H1 (cell line): ENCODE measurements at regions not wholly inside any gene's neighbourhood (a gene's known extent, or its start where the extent isn't known, plus 50 kb on each side); places are given as distances from the start of the nearest gene placed in this dataset.

Source experiments
- CTCF ChIA-PET: fragments of 300-600 bp; sonication (Branson Sonifier 250); formaldehyde crosslinking; loops from one replicate; lab custom pipeline; 2021; ENCODE audit not compliant: partially characterized antibody; lab: Charles Lee
- POLR2A ChIA-PET: fragments of 300-600 bp; sonication (Branson Sonifier 250); formaldehyde crosslinking; loops from one replicate; lab custom pipeline; 2021; ENCODE audit warnings: inconsistent platforms; ENCODE audit not compliant: partially characterized antibody; lab: Charles Lee
- DNase-seq, 2 experiments: peaks; one replicate each; pipeline versions ENCODE4 v3.0.0 to v3.0.0-alpha.2; 2010 to 2022; ENCODE audit warnings: low spot score in 2 of 2, low read depth in 1 of 2, mixed read lengths in 1 of 2
- FAIRE-seq: peaks from 2 replicates; lab custom pipeline; 2011; peaks lifted over from hg19 to GRCh38; lab: Jason Lieb, UNC
- H2AFZ ChIP-seq: 2 replicates; pipeline ENCODE4 v1.8.1; 2012; ENCODE audit warnings: low read length, inconsistent platforms
- H2AK5ac ChIP-seq: 2 replicates; pipeline ENCODE4 v1.6.1; 2013; ENCODE audit warnings: low read depth, low read length
- H2BK120ac ChIP-seq: replicated peaks from 2 replicates; pipeline ENCODE3; 2013; ENCODE audit warnings: low read depth, low read length, inconsistent platforms
- H2BK12ac ChIP-seq: 2 replicates; pipeline ENCODE4 v1.6.1; 2013; ENCODE audit warnings: low read depth, low read length
- H2BK15ac ChIP-seq: 2 replicates; pipeline ENCODE4 v1.6.1; 2013; ENCODE audit warnings: low read length
- H2BK20ac ChIP-seq: 2 replicates; pipeline ENCODE4 v1.6.1; 2013; ENCODE audit warnings: low read length
- H2BK5ac ChIP-seq: 2 replicates; pipeline ENCODE4 v1.6.1; 2013; ENCODE audit warnings: low read depth, low read length
- H3K14ac ChIP-seq: 2 replicates; pipeline ENCODE4 v1.6.1; 2013; ENCODE audit warnings: inconsistent platforms; ENCODE audit not compliant: insufficient read length
- H3K18ac ChIP-seq: 2 replicates; pipeline ENCODE4 v1.6.1; 2013; ENCODE audit warnings: low read length; ENCODE audit errors: extremely low read depth
- H3K23ac ChIP-seq: 2 replicates; pipeline ENCODE4 v1.6.1; 2013; ENCODE audit warnings: inconsistent platforms; ENCODE audit not compliant: insufficient read length
- H3K23me2 ChIP-seq: 2 replicates; pipeline ENCODE4 v1.6.1; 2013; ENCODE audit warnings: low read depth, low read length
- H3K27ac ChIP-seq: 2 replicates; pipeline ENCODE4 v1.6.1; 2011; ENCODE audit warnings: low read depth, low read length, inconsistent platforms
- H3K27me3 ChIP-seq, 4 experiments: replicated peaks in 1 of 4; 1 replicate in 1 of 4; 2 replicates in 3 of 4; pipeline versions ENCODE4 v1.6.1 to v1.8.1; 2011 to 2013; ENCODE audit warnings: low read length in 3 of 4, mild to moderate bottlenecking in 3 of 4, inconsistent platforms in 2 of 4, mixed read lengths in 2 of 4, moderate library complexity in 1 of 4; ENCODE audit not compliant: control insufficient read depth in 3 of 4, insufficient read depth in 3 of 4; ENCODE audit errors: extremely low read depth in 1 of 4
- H3K36me3 ChIP-seq, 4 experiments: 2 replicates each; pipeline versions ENCODE4 v1.6.1 to v1.8.1; 2011 to 2013; ENCODE audit warnings: mild to moderate bottlenecking in 4 of 4, low read length in 3 of 4, moderate library complexity in 2 of 4, control low read depth in 1 of 4, inconsistent platforms in 1 of 4; ENCODE audit not compliant: insufficient read depth in 4 of 4, control insufficient read depth in 2 of 4
- H3K4ac ChIP-seq: replicated peaks from 2 replicates; pipeline ENCODE3; 2013; ENCODE audit warnings: low read length, low read depth, mixed read lengths, inconsistent platforms; ENCODE audit not compliant: insufficient read length
- H3K4me1 ChIP-seq, 4 experiments: replicated peaks in 1 of 4; 1 replicate in 1 of 4; 2 replicates in 3 of 4; pipeline versions ENCODE4 v1.6.1 to v1.8.1; 2011 to 2013; ENCODE audit warnings: low read length in 3 of 4, inconsistent platforms in 2 of 4, mixed read lengths in 1 of 4; ENCODE audit not compliant: insufficient read depth in 4 of 4, control insufficient read depth in 3 of 4
- H3K4me2 ChIP-seq, 2 experiments: 2 replicates each; pipeline versions ENCODE4 v1.6.1 to v1.8.1; 2011 to 2013; ENCODE audit warnings: low read depth in 2 of 2, low read length in 2 of 2, control low read depth in 1 of 2, inconsistent platforms in 1 of 2, mild to moderate bottlenecking in 1 of 2; ENCODE audit not compliant: insufficient read depth in 1 of 2
- H3K4me3 ChIP-seq, 4 experiments: fragments of 200-600, 300-600 bp in 1 of 4; sonication (generic), shearing (Covaris generic), sonication (Bioruptor Twin) in 1 of 4; 2 replicates each; pipeline versions ENCODE4 v1.5.1 to v1.8.1; 2011 to 2016; ENCODE audit warnings: low read length in 4 of 4, low read depth in 3 of 4, control low read depth in 2 of 4, inconsistent platforms in 2 of 4, mild to moderate bottlenecking in 2 of 4, mixed read lengths in 1 of 4, moderate library complexity in 1 of 4; ENCODE audit not compliant: insufficient read depth in 2 of 4; ENCODE audit errors: extremely low read depth in 1 of 4
- H3K56ac ChIP-seq: replicated peaks from 2 replicates; pipeline ENCODE3; 2013; ENCODE audit warnings: low read depth, mild to moderate bottlenecking, mixed read lengths, low read length, inconsistent platforms; ENCODE audit not compliant: insufficient read length
- H3K79me1 ChIP-seq: 2 replicates; pipeline ENCODE4 v1.6.1; 2013; ENCODE audit warnings: low read depth, low read length, control low read depth
- H3K79me2 ChIP-seq, 2 experiments: 2 replicates each; pipeline versions ENCODE4 v1.6.1 to v1.8.1; 2012 to 2013; ENCODE audit warnings: low read length in 2 of 2, mild to moderate bottlenecking in 2 of 2, inconsistent platforms in 1 of 2; ENCODE audit not compliant: insufficient read depth in 2 of 2, control insufficient read depth in 1 of 2
- H3K9ac ChIP-seq, 4 experiments: replicated peaks in 1 of 4; 1 replicate in 1 of 4; 2 replicates in 3 of 4; pipeline versions ENCODE4 v1.6.1 to v1.8.1; 2011 to 2013; ENCODE audit warnings: low read depth in 3 of 4, low read length in 3 of 4, control low read depth in 2 of 4, mild to moderate bottlenecking in 2 of 4, moderate library complexity in 2 of 4, inconsistent platforms in 1 of 4; ENCODE audit errors: extremely low read depth in 1 of 4
- H3K9me3 ChIP-seq, 2 experiments: 2 replicates each; pipeline versions ENCODE4 v1.6.1 to v1.8.1; 2012 to 2013; ENCODE audit warnings: mild to moderate bottlenecking in 2 of 2, moderate library complexity in 2 of 2, control low read depth in 1 of 2, inconsistent platforms in 1 of 2, low read depth in 1 of 2, low read length in 1 of 2, mixed read lengths in 1 of 2; ENCODE audit not compliant: insufficient read depth in 2 of 2
- H4K20me1 ChIP-seq, 2 experiments: replicated peaks in 1 of 2; 2 replicates each; pipeline versions ENCODE3 to v1.8.1; 2011 to 2013; ENCODE audit warnings: inconsistent platforms in 2 of 2, low read length in 2 of 2, mild to moderate bottlenecking in 1 of 2; ENCODE audit not compliant: insufficient read depth in 2 of 2, control insufficient read depth in 1 of 2
- H4K5ac ChIP-seq: 2 replicates; pipeline ENCODE4 v1.6.1; 2013; ENCODE audit warnings: low read length, low read depth, mixed read lengths, inconsistent platforms; ENCODE audit not compliant: insufficient read length
- H4K8ac ChIP-seq: 2 replicates; pipeline ENCODE4 v1.8.0; 2013; ENCODE audit warnings: mild to moderate bottlenecking, moderate library complexity, low read length, inconsistent platforms; ENCODE audit not compliant: insufficient read depth; ENCODE audit errors: extremely low read depth
- H4K91ac ChIP-seq: replicated peaks from 2 replicates; pipeline ENCODE3; 2013; ENCODE audit warnings: low read length, mixed read lengths, inconsistent platforms; ENCODE audit not compliant: insufficient read length
- FOSL1 ChIP-seq: IDR thresholded peaks from 2 replicates; pipeline ENCODE4 v1.6.1; 2011; ENCODE audit warnings: mild to moderate bottlenecking, low read depth, low read length, moderate library complexity; ENCODE audit not compliant: insufficient read depth
- JUN ChIP-seq: IDR thresholded peaks from 2 replicates; pipeline ENCODE4 v1.6.1; 2011; ENCODE audit warnings: low read depth, mild to moderate bottlenecking, improper control_type of control experiment, low read length
- SAP30 ChIP-seq: fragments of 300-600 bp; sonication (generic); IDR thresholded peaks from 2 replicates; pipeline ENCODE4 v1.7.1; 2012; ENCODE audit warnings: low read length, moderate library complexity, mild to moderate bottlenecking, inconsistent platforms; ENCODE audit not compliant: insufficient read depth, insufficient replicate concordance
- SP2 ChIP-seq: IDR thresholded peaks from 2 replicates; pipeline ENCODE4 v1.6.1; 2012; ENCODE audit warnings: mild to moderate bottlenecking, low read length, inconsistent platforms
- SUZ12 ChIP-seq: fragments of 200-600 bp; sonication (generic); IDR thresholded peaks from 2 replicates; pipeline ENCODE4 v1.6.1; 2012; ENCODE audit warnings: mild to moderate bottlenecking, inconsistent platforms, low read length, moderate library complexity, mixed read lengths
- TEAD4 ChIP-seq: IDR thresholded peaks from 2 replicates; pipeline ENCODE4 v1.6.1; 2012; ENCODE audit warnings: low read depth, low read length, inconsistent platforms, mixed read lengths
- WGBS, 2 experiments: shearing (Covaris generic) in 1 of 2; methylation state at CpG; one replicate each; pipeline versions ENCODE4 v1.1.6 to v1.1.7; 2013 to 2015; ENCODE audit warnings: low lambda C conversion rate in 2 of 2, mixed read lengths in 2 of 2, inconsistent platforms in 1 of 2, low coverage in 1 of 2, missing lambda C conversion rate in 1 of 2; ENCODE audit not compliant: insufficient replicate concordance in 2 of 2, insufficient coverage in 1 of 2, insufficient read length in 1 of 2; ENCODE audit errors: extremely low coverage in 1 of 2, missing lambda C conversion rate in 1 of 2; 5-methylcytosine and 5-hydroxymethylcytosine counted together
- TF ChIP-seq, protein P1 (sequence below): IDR thresholded peaks from 2 replicates; pipeline ENCODE4 v1.6.1; 2011; ENCODE audit warnings: low read length, improper control_type of control experiment

DNA sequence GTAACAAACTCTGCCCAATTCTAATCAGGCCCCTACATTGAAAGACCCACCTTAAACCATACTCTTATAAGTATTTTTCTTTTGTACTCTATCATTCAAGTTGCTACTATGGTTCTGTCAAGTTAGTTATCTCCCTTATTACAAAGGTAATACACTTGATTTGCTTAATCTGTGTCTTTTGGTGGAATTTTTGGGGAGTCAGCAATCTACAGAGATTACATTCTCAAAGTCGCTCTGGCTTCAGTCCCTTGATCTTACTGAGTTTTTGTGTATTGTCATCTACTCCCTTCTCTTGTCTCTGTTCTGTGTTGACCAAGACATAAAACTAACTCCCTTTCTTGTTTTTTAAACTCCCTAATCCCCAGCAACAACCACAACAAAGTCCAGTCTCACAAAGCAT, 353.1 kb downstream of the LRIG3 start:
- H2AFZ ChIP-seq, result no peak overlapping the region
- no peak overlapping the region for H2BK12ac ChIP-seq
- H3K9ac ChIP-seq, result no peak overlapping the region
- peaks cover 0 to 1% of the 10 kb centered on the region in 2 experiments for H4K20me1 ChIP-seq
- H4K8ac ChIP-seq, result no peak overlapping the region
- no peak overlapping the region for H4K91ac ChIP-seq
- H3K56ac ChIP-seq, result no peak overlapping the region
- H3K27me3 ChIP-seq, result peaks cover 0 to 1% (median 0%) of the 10 kb centered on the region in 4 experiments; a peak in 1 of 7 replicates
- no peak overlapping the region for H3K4me3 ChIP-seq
- no peak overlapping the region for H3K4ac ChIP-seq
- no peak overlapping the region for H3K18ac ChIP-seq
- no peak overlapping the region for H2BK20ac ChIP-seq
- no peaks in the 10 kb centered on the region for H3K9me3 ChIP-seq
- H3K27ac ChIP-seq, result no peak overlapping the region
- no peak for DNase-seq
- no peak overlapping the region for H2BK15ac ChIP-seq
- no peak overlapping the region for H3K23ac ChIP-seq
- H3K14ac ChIP-seq, result no peak overlapping the region
- H3K79me1 ChIP-seq, result no peaks in the 10 kb centered on the region
- H2BK120ac ChIP-seq, result no peak overlapping the region
- H4K5ac ChIP-seq, result no peak overlapping the region
- CTCF ChIA-PET, result no interaction called here
- no peak overlapping the region for H2BK5ac ChIP-seq
- WGBS, 2 experiments, result 73% methylated on average over 1 of the region's 1 CpG; no CpG with 5 or more reads in 1 of the 2 experiments
- no peaks in the 10 kb centered on the region for H3K36me3 ChIP-seq
- no peak for TF ChIP-seq TEAD4
- TF ChIP-seq SAP30, result no peak
- TF ChIP-seq FOSL1, result no peak
- TF ChIP-seq, protein P1, sequence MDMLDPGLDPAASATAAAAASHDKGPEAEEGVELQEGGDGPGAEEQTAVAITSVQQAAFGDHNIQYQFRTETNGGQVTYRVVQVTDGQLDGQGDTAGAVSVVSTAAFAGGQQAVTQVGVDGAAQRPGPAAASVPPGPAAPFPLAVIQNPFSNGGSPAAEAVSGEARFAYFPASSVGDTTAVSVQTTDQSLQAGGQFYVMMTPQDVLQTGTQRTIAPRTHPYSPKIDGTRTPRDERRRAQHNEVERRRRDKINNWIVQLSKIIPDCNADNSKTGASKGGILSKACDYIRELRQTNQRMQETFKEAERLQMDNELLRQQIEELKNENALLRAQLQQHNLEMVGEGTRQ, result no peak
- no peak for TF ChIP-seq SUZ12
- no peak for TF ChIP-seq JUN
- TF ChIP-seq SP2, result no peak
- TF ChIP-seq, all 59 proteins: peak for 0
- Histone ChIP-seq H3K4me2 (no peak overlapping the region), H3K23me2 (no peaks in the 10 kb centered on the region), H2AK5ac (no peak overlapping the region), H3K4me1 (no peaks in the 10 kb centered on the region), H3K79me2 (no peaks in the 10 kb centered on the region)
- no peak for FAIRE-seq
- POLR2A ChIA-PET, result no interaction called here
